Ovary (tissue), 7 donors: ENCODE measurements at regions not wholly inside any gene's neighbourhood (a gene's known extent, or its start where the extent isn't known, plus 50 kb on each side); places are given as distances from the start of the nearest gene placed in this dataset.

Experiments used
- DNase-seq, 5 donors: peaks; one replicate each; pipeline ENCODE4 v3.0.0-alpha.2; 2019 to 2020
- H3K27ac ChIP-seq, 2 donors: fragments of 200-600 bp; one replicate each; pipeline versions ENCODE4 v1.5.1 to v1.8.0; 2019 to 2022
- H3K27me3 ChIP-seq: fragments of 200-600 bp; one replicate; pipeline ENCODE4 v1.8.0; 2022
- H3K36me3 ChIP-seq: fragments of 200-600 bp; sonication (generic); one replicate; pipeline ENCODE4 v1.5.1; 2019
- H3K4me1 ChIP-seq: one replicate; pipeline ENCODE4 v1.8.1; 2013; ENCODE audit warnings: mild to moderate bottlenecking, moderate library complexity; ENCODE audit not compliant: insufficient read depth
- H3K4me3 ChIP-seq: fragments of 200-600 bp; sonication (generic); one replicate; pipeline ENCODE4 v1.5.1; 2017
- H3K9me3 ChIP-seq, 2 donors: fragments of 200-600 bp in 1 of 2; sonication (generic) in 1 of 2; one replicate each; pipeline versions ENCODE4 v1.5.1 to v1.8.1; 2013 to 2019; ENCODE audit warnings: mild to moderate bottlenecking in 1 of 2, moderate library complexity in 1 of 2
- CTCF ChIP-seq, 3 donors: fragments of 450-650 bp in 2 of 3; fragments of 200-600 bp in 1 of 3; IDR thresholded peaks; one replicate each; pipeline versions ENCODE4 v1.5.1 to v1.8.0; 2016 to 2022; ENCODE audit warnings: antibody characterized with exemption in 3 of 3, mild to moderate bottlenecking in 1 of 3
- EP300 ChIP-seq: sonication (generic); formaldehyde crosslinking; IDR thresholded peaks from one replicate; pipeline ENCODE4 v1.6.1; 2017; ENCODE audit warnings: antibody characterized with exemption
- POLR2A ChIP-seq: fragments of 450-650 bp; IDR thresholded peaks from one replicate; pipeline ENCODE4 v1.6.1; 2017; ENCODE audit warnings: antibody characterized with exemption, mild to moderate bottlenecking, moderate library complexity
- WGBS, 3 donors: extraction: QIAGEN DNeasy Blood & Tissue Kit in 1 of 3; methylation state at CpG; one replicate each; pipeline versions ENCODE4 v1.1.5 to v1.1.7; 2013 to 2017; 5-methylcytosine and 5-hydroxymethylcytosine counted together
- intact Hi-C, 4 donors: fragments of 100-400 bp; cut with DNase I; formaldehyde crosslinking; loops; one replicate each; pipeline versions ENCODE4 v1.11.0 to v1.15.1; 2022 to 2023
- donor health status: DM: no; HTN: no; CAD: no; lungs with moderate emphysema.
- donor health status: DM: no; HTN: no; CAD: no.
- donor health status: Bipolar disorder and iron deficiency.
- donor health status: DM: no; HTN: no; CAD: no.
- donor health status: DM: yes; HTN: yes; CAD: no.

- no peak overlapping the region for H3K27ac ChIP-seq
- WGBS, 3 donors: 74 to 83% (median 79%) methylated on average over 2 of the region's 2 CpGs
- no peak overlapping the region for H3K4me3 ChIP-seq
- H3K27me3 ChIP-seq: no peaks in the 10 kb centered on the region
- TF ChIP-seq EP300 (no peak), CTCF (IDR thresholded peaks at IDR 0.05) (no peak), POLR2A (no peak)
- no peaks in the 10 kb centered on the region for H3K4me1 ChIP-seq
- intact Hi-C loops: no loop called here
- no peak for DNase-seq
- no peaks in the 10 kb centered on the region for H3K36me3 ChIP-seq
- H3K9me3 ChIP-seq: no peaks in the 10 kb centered on the region
Observed at GRCh38 chr2:193231634-193232033, 1036.9 kb upstream of the TMEFF2 start.

GRCh38 chr2:193228276-193228675 lies 1033.5 kb upstream of the TMEFF2 start:
- no peak for TF ChIP-seq POLR2A
- no peak for TF ChIP-seq CTCF (IDR thresholded peaks at IDR 0.05)
- no peak for TF ChIP-seq EP300
- WGBS, 3 donors: 79 to 87% (median 81%) methylated on average over 1 of the region's 1 CpG
- intact Hi-C loops: no loop called here

GRCh38 chr2:193222454-193222853 lies 1027.7 kb upstream of the TMEFF2 start:
- H3K27ac ChIP-seq: no peak overlapping the region
- no peaks in the 10 kb centered on the region for H3K36me3 ChIP-seq
- H3K27me3 ChIP-seq: no peaks in the 10 kb centered on the region
- no peaks in the 10 kb centered on the region for H3K9me3 ChIP-seq
- 70 to 89% (median 87%) methylated on average over 2 of the region's 2 CpGs for WGBS, 3 donors
- H3K4me1 ChIP-seq: no peaks in the 10 kb centered on the region
- no peak overlapping the region for H3K4me3 ChIP-seq
- no peak for DNase-seq
- TF ChIP-seq CTCF (IDR thresholded peaks at IDR 0.05): no peak
- TF ChIP-seq EP300: no peak
- TF ChIP-seq POLR2A: no peak
- intact Hi-C loops: no loop called here

More at GRCh38 chr2:193228276-193228675, 1033.5 kb upstream of the TMEFF2 start:
- Histone ChIP-seq H3K27me3 (no peaks in the 10 kb centered on the region), H3K4me3 (no peak overlapping the region), H3K9me3 (no peaks in the 10 kb centered on the region), H3K36me3 (no peaks in the 10 kb centered on the region), H3K4me1 (no peaks in the 10 kb centered on the region), H3K27ac (no peak overlapping the region)
- no peak for DNase-seq

- H3K4me3 ChIP-seq: no peak overlapping the region
- H3K4me1 ChIP-seq: no peaks in the 10 kb centered on the region
- no peak for DNase-seq
- intact Hi-C loops: no loop called here
- H3K36me3 ChIP-seq: no peaks in the 10 kb centered on the region
- no peak for TF ChIP-seq CTCF (IDR thresholded peaks at IDR 0.05)
- TF ChIP-seq POLR2A: no peak
- no peak for TF ChIP-seq EP300
- H3K27me3 ChIP-seq: no peaks in the 10 kb centered on the region
- no peak overlapping the region for H3K27ac ChIP-seq
- H3K9me3 ChIP-seq: no peaks in the 10 kb centered on the region
Observed at GRCh38 chr2:193219413-193219812, 1024.7 kb upstream of the TMEFF2 start.

- intact Hi-C loops: no loop called here
- Histone ChIP-seq H3K9me3 (no peaks in the 10 kb centered on the region), H3K27ac (no peak overlapping the region), H3K4me1 (no peaks in the 10 kb centered on the region), H3K36me3 (no peaks in the 10 kb centered on the region), H3K4me3 (no peak overlapping the region), H3K27me3 (no peaks in the 10 kb centered on the region)
- 77 to 86% (median 81%) methylated on average over 2 of the region's 2 CpGs for WGBS, 3 donors
- TF ChIP-seq POLR2A (no peak), EP300 (no peak), CTCF (IDR thresholded peaks at IDR 0.05) (no peak)
- no peak for DNase-seq
Observed at GRCh38 chr2:193201583-193201982, 1006.9 kb upstream of the TMEFF2 start.
